ENCODE measurements at regions not wholly inside any gene's neighbourhood (a gene's known extent, or its start where the extent isn't known, plus 50 kb on each side); places are given as distances from the start of the nearest gene placed in this dataset.
"Not testable (repeated sequence)": the region's sequence is repeated elsewhere in the genome, so short reads cannot be mapped to it uniquely, and the experiment has no call there.

DNA sequence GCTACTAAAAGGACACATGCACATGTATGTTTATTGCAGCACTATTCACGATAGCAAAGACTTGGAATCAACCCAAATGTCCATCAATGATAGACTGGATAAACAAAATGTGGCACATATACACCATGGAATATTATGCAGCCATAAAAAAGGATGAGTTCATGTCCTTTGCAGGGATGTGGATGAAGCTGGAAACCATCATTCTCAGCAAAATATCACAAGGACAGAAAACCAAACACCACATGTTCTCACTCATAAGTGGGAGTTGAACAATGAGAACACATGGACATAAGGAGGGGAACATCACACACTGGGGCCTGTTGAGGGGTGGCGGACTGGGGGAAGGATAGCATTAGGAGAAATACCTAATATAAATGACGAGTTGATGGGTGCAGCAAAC lies 168.2 kb downstream of the NPR3 start:
- H3K4me3 Mint-ChIP-seq; H3K36me3 Mint-ChIP-seq (ENCODE audit: insufficient read depth); H3K4me1 Mint-ChIP-seq (ENCODE audit: low read depth); DNase-seq; H3K27me3 Mint-ChIP-seq (ENCODE audit: low read depth); ATAC-seq: not testable (repeated sequence)
- H3K9me3 Mint-ChIP-seq: peaks cover 53% of the 10 kb centered on the region

DNA sequence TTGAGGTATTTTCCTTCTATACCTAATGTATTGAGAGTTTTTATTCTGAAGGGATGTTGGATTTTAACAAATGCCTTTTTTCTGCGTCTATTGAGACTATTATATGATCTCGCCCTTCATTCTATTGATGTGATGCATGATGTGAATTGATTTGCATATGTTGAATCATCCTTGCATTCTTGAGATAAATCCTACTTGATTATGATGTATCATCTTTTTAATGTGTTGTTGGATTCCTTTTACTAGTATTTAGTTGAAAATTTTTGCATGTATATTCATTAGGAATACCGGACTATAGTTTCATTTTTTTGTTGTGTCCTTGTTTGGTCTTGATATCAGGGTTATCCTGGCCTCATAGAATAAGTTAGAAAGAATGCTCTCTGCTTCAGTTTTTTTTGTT lies 169.7 kb downstream of the NPR3 start:
- DNase-seq: no peak
- no peak for ATAC-seq
- H3K36me3 Mint-ChIP-seq (ENCODE audit: insufficient read depth): no peaks in the 10 kb centered on the region
- H3K4me3 Mint-ChIP-seq: no peak overlapping the region
- H3K9me3 Mint-ChIP-seq: peaks cover 52% of the 10 kb centered on the region
- H3K4me1 Mint-ChIP-seq (ENCODE audit: low read depth): no peaks in the 10 kb centered on the region
- no peaks in the 10 kb centered on the region for H3K27me3 Mint-ChIP-seq (ENCODE audit: low read depth)

DNA sequence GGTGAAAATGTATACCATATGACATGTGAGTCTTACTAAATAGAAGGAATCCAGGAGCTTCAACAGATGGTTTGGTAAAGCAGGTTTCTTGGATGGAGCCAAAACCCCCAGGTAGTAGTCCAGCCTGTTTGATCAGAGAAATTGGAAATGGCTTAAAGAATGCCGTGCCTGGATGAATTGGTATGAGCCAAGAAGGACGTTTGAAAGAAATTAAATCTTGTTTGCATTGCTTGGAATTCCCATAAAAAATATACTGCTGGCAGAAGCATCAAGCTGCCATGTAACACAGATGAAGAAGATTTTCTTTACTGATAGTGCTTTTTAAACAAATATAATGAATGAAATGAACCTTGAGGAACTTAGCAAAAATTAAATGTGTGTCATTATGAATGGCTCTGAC lies 176.3 kb downstream of the NPR3 start:
- no peak for DNase-seq
- no peak for ATAC-seq
- peaks cover 27% of the 10 kb centered on the region for H3K9me3 Mint-ChIP-seq
- H3K4me3 Mint-ChIP-seq: no peak overlapping the region
- no peaks in the 10 kb centered on the region for H3K27me3 Mint-ChIP-seq (ENCODE audit: low read depth)
- no peaks in the 10 kb centered on the region for H3K4me1 Mint-ChIP-seq (ENCODE audit: low read depth)
- no peaks in the 10 kb centered on the region for H3K36me3 Mint-ChIP-seq (ENCODE audit: insufficient read depth)

DNA sequence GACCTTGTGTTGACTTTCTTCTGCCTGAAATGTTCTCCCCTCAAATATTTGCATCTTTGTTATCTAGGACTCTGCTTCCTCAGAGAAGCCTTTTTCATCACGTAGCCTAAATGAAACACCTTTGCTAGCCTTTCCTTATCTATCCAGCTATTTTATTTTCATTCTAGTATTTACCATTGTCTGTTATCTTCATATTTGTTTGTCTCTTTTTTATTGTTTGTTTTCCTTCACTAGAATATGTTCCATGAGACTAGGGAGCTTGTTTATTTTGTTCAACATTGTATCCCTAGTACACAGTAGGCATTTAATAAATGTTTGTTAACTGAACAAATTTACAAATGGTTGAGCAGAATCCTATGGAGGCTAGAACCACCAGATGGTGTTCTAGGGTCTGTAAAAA lies 178.0 kb downstream of the NPR3 start:
- ATAC-seq (no peak), DNase-seq (no peak)
- Mint-ChIP-seq H3K36me3 (ENCODE audit: insufficient read depth) (no peaks in the 10 kb centered on the region), H3K4me3 (no peak overlapping the region), H3K4me1 (ENCODE audit: low read depth) (no peaks in the 10 kb centered on the region), H3K27me3 (ENCODE audit: low read depth) (no peaks in the 10 kb centered on the region), H3K9me3 (peaks cover 13% of the 10 kb centered on the region)

DNA sequence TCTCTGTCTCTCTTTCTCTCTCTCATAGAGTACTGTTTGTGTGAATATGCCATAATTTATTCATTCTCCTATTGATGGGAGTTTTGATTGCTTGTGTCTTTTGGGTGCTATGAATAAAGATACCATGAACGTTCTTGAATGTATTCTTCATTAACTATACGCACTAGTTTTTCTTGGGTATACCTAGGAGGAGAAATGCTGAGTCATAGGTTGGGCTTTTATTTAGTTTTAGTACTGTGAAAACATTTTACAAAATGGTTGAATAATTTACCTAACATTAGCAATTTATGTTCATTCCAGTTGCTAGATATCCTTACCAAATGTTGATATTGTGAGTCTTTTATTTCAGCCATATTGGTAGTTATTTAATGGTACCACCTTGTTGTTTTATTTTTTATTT lies 192.5 kb downstream of the NPR3 start:
- Mint-ChIP-seq H3K4me1 (ENCODE audit: low read depth) (no peaks in the 10 kb centered on the region), H3K4me3 (no peak overlapping the region), H3K27me3 (ENCODE audit: low read depth) (no peaks in the 10 kb centered on the region), H3K36me3 (ENCODE audit: insufficient read depth) (no peaks in the 10 kb centered on the region), H3K9me3 (peaks cover 18% of the 10 kb centered on the region)
- no peak for DNase-seq
- no peak for ATAC-seq

DNA sequence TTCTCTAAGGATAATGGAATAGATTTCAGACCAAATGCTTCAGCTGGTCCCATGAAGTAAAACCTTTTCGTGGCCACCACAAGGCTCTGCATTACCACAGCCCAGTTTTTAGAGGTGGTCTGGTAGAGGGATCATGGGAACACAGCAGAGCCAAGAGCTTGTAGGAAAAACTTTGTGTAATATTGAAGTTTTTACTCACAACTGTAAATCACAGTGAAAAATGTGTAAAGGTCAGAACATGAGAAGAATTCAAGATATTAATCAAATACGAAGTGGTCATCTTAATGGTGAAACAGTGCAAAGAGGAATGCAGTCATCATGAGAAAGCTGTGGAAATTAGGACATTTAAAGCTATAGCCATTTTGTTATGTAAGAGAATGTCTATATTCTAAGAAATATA lies 197.5 kb downstream of the NPR3 start:
- ATAC-seq (no peak), DNase-seq (no peak)
- no peaks in the 10 kb centered on the region for H3K4me1 Mint-ChIP-seq (ENCODE audit: low read depth)
- H3K4me3 Mint-ChIP-seq: no peak overlapping the region
- H3K9me3 Mint-ChIP-seq: peaks cover 30% of the 10 kb centered on the region
- H3K36me3 Mint-ChIP-seq (ENCODE audit: insufficient read depth): no peaks in the 10 kb centered on the region
- H3K27me3 Mint-ChIP-seq (ENCODE audit: low read depth): no peaks in the 10 kb centered on the region

DNA sequence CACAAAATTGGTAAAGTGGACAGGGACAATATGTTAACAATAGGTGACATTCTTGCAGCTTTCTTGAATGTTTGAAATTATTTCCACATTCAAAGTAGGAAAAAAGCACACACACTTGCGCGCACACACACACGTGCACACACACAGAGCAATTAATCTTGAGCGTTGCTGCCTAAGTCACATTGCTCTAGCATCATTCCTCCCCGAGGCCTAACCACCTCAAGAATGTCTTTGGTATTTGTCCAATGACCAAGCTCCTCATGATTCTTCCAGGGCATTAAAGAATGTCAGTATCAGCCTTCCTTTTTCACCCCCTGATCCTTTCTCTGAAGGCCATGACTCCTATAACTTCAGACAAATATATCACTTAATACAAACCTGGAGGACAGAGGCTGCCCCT lies 198.1 kb downstream of the NPR3 start:
- no peaks in the 10 kb centered on the region for H3K27me3 Mint-ChIP-seq (ENCODE audit: low read depth)
- ATAC-seq: no peak

DNA sequence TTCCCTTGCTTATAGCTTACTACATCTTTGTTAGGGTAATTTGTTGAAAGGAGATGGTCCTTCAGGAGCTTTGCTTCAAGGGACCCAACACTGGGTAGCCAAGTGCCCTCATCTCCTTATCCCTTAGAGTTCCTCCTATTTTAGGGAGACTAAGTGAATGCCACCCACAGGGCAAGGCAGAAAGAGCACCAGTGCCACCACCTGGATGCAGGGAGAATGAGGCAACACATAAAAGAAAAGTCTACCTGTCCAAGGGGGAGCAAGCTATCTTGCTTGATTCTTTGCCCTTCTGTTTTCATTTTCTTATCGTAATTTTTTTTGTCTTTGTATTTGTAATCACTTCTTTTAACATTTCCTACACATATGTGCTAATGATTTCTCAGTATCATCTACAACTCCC lies 205.5 kb downstream of the NPR3 start:
- no peaks in the 10 kb centered on the region for H3K27me3 Mint-ChIP-seq (ENCODE audit: low read depth)
- ATAC-seq (no peak), DNase-seq (no peak)
- H3K36me3 Mint-ChIP-seq (ENCODE audit: insufficient read depth): no peaks in the 10 kb centered on the region
- H3K4me1 Mint-ChIP-seq (ENCODE audit: low read depth): no peaks in the 10 kb centered on the region
- H3K9me3 Mint-ChIP-seq: peaks cover 14% of the 10 kb centered on the region
- H3K4me3 Mint-ChIP-seq: no peak overlapping the region

More for the DNA sequence above, 198.1 kb downstream of the NPR3 start:
- H3K9me3 Mint-ChIP-seq: peaks cover 31% of the 10 kb centered on the region
- DNase-seq: no peak
- H3K36me3 Mint-ChIP-seq (ENCODE audit: insufficient read depth): no peaks in the 10 kb centered on the region
- H3K4me1 Mint-ChIP-seq (ENCODE audit: low read depth): no peaks in the 10 kb centered on the region
- no peak overlapping the region for H3K4me3 Mint-ChIP-seq

DNA sequence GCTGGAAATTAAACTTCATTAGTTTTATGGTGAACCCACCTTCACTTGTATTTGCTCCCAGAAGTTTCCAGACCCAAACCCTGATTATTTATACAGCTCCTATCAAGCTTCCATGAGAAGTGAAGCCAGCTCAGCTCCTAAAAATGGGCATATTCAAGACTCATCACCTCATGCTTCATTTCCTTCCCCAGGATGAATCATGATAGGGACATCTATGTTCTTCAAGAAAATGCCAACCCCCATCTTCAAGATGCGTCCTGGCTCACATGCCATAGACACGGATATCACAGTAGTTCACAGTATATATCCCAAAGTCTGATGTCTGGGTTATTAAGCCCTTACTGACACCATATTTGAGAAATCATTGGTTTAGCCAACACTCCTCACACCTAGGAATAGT lies 217.6 kb downstream of the NPR3 start:
- H3K4me3 Mint-ChIP-seq: no peak overlapping the region
- no peaks in the 10 kb centered on the region for H3K27me3 Mint-ChIP-seq (ENCODE audit: low read depth)
- H3K9me3 Mint-ChIP-seq: peaks cover 5% of the 10 kb centered on the region
- ATAC-seq: no peak
- H3K36me3 Mint-ChIP-seq (ENCODE audit: insufficient read depth): no peaks in the 10 kb centered on the region
- no peak for DNase-seq
- no peaks in the 10 kb centered on the region for H3K4me1 Mint-ChIP-seq (ENCODE audit: low read depth)

DNA sequence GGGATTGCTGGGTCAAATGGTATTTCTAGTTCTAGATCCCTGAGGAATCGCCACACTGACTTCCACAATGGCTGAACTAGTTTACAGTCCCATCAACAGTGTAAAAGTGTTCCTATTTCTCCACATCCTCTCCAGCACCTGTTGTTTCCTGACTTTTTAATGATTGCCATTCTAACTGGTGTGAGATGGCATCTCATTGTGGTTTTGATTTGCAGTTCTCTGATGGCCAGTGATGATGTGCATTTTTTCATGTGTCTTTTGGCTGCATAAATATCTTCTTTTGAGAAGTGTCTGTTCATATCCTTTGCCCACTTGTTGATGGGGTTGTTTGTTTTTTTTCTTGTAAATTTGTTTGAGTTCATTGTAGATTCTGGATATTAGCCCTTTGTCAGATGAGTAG lies 220.3 kb downstream of the NPR3 start:
- DNase-seq; H3K27me3 Mint-ChIP-seq (ENCODE audit: low read depth); ATAC-seq; H3K36me3 Mint-ChIP-seq (ENCODE audit: insufficient read depth); H3K4me3 Mint-ChIP-seq; H3K4me1 Mint-ChIP-seq (ENCODE audit: low read depth); H3K9me3 Mint-ChIP-seq: not testable (repeated sequence)

DNA sequence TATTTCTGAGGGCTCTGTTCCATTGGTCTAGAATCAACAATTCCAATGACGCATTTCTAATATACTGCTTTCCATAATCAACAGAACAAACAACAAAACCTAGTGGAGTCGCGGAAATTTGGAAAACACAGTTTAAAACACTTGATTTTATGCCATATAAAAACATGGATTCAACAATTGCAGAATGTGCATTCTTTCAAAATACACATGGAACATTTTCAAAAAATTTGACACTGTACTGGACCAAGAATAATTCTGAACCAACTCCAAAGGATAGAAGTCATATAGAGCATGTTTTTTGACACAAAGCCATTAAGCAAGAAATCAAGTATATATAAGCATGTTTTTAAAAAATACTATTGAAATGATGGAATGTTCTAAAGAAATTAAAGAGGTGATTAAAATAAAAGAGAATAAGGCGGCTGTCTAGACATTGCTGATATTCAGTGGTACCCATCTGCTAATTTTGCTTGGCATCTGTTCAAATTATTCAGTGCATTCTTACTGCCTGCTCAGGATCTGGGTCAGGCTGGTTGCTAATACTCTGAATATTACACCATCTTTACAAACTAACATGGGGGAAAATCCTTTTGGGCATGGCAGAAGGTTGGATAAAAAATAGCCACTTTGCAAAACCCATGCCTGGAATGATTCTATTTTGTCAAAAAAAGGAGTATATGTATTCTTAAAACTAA lies 221.3 kb downstream of the NPR3 start:
- no peaks in the 10 kb centered on the region for H3K27me3 Mint-ChIP-seq (ENCODE audit: low read depth)
- H3K4me1 Mint-ChIP-seq (ENCODE audit: low read depth): no peaks in the 10 kb centered on the region
- peaks cover 5% of the 10 kb centered on the region for H3K9me3 Mint-ChIP-seq
- no peak overlapping the region for H3K4me3 Mint-ChIP-seq
- no peak for ATAC-seq
- no peak for DNase-seq
- H3K36me3 Mint-ChIP-seq (ENCODE audit: insufficient read depth): no peaks in the 10 kb centered on the region

DNA sequence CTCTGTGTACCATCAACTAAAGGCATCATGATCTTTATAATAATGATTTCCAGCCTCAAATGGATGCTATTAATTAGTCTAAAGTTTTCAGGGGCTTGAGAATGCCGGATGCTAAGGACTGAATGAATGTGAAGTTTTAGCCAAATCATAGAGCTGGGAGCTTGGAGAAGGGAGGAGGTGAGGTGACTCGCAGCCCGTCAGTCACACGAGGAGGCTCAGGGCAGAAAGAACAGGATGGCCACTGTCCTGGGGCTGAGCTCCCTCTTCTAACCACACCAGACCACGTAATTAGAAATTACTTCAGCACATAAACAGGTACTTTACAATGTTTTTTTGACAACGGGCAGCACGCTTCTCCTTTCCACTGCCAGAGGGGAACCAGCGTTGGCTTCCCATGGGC lies 222.6 kb downstream of the NPR3 start:
- peaks cover 5% of the 10 kb centered on the region for H3K9me3 Mint-ChIP-seq
- ATAC-seq (no peak), DNase-seq (no peak)
- no peak overlapping the region for H3K4me3 Mint-ChIP-seq
- no peaks in the 10 kb centered on the region for H3K27me3 Mint-ChIP-seq (ENCODE audit: low read depth)
- no peaks in the 10 kb centered on the region for H3K4me1 Mint-ChIP-seq (ENCODE audit: low read depth)
- no peaks in the 10 kb centered on the region for H3K36me3 Mint-ChIP-seq (ENCODE audit: insufficient read depth)

DNA sequence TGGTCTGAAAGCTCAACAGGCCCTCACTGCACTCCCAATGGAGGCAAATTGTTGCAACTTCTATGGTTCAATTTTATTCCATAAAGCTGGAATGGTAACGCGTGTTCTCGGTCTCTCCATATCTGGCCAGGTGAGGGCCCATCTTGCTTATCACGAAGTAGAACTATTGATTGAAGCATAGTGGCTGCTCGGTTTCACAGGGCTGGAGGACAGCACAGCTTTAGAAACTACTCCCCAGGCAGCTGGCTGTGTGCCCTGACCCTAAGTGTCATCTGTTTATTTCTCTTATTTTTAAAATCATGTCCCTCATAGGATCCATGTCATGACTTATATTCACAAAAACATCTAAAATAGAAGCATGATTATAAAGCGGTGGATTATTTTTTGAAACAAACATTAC lies 223.4 kb downstream of the NPR3 start:
- ATAC-seq (no peak), DNase-seq (no peak)
- H3K4me3 Mint-ChIP-seq: no peak overlapping the region
- no peaks in the 10 kb centered on the region for H3K4me1 Mint-ChIP-seq (ENCODE audit: low read depth)
- H3K27me3 Mint-ChIP-seq (ENCODE audit: low read depth): no peaks in the 10 kb centered on the region
- H3K36me3 Mint-ChIP-seq (ENCODE audit: insufficient read depth): no peaks in the 10 kb centered on the region
- H3K9me3 Mint-ChIP-seq: peaks cover 2% of the 10 kb centered on the region

DNA sequence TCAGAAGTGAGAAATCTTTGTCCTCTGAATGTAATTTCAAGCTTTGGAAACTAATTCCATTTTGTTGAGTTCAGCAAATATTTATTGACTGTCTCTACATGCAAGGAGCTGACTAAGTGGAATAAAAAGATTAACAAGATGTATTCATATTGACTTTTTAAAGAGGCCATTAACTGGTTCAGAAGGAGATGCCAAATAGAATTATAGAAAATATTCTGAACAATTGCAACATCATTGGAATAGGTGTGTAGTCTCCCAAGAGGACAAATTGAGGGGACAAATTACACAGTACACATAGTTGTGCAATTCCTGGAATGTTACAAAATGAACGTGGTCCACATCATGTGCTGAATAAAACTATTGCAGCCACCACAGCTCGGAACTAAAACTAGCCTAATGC lies 224.2 kb downstream of the NPR3 start:
- H3K4me3 Mint-ChIP-seq: no peak overlapping the region
- H3K27me3 Mint-ChIP-seq (ENCODE audit: low read depth): no peaks in the 10 kb centered on the region
- H3K9me3 Mint-ChIP-seq: no peaks in the 10 kb centered on the region
- H3K4me1 Mint-ChIP-seq (ENCODE audit: low read depth): no peaks in the 10 kb centered on the region
- H3K36me3 Mint-ChIP-seq (ENCODE audit: insufficient read depth): no peaks in the 10 kb centered on the region
- no peak for ATAC-seq
- no peak for DNase-seq

DNA sequence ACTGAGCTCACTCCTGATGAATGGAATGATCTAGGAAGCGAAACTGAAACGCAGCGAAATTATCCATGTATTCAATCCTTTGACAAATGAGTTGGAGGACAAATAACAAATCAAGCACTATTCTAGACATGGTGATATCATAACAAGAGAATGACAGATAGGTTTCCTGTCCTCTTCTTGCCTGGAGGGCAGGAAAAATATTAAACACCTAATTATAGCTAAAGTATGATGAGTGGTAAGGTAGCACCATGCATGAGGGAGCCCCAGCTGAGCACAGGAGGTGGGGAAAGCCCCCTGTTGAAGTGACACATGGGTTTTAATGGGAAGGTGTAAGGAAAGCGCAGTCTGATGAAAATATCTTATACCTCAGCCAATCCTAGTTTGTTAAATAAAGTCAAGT lies 225.2 kb downstream of the NPR3 start:
- no peak overlapping the region for H3K4me3 Mint-ChIP-seq
- H3K27me3 Mint-ChIP-seq (ENCODE audit: low read depth): no peaks in the 10 kb centered on the region
- ATAC-seq (no peak), DNase-seq (no peak)
- no peaks in the 10 kb centered on the region for H3K9me3 Mint-ChIP-seq
- H3K36me3 Mint-ChIP-seq (ENCODE audit: insufficient read depth): no peaks in the 10 kb centered on the region
- no peaks in the 10 kb centered on the region for H3K4me1 Mint-ChIP-seq (ENCODE audit: low read depth)

All from activated T-cell treated with anti-CD3 and anti-CD28 coated beads, Interleukin-2, amount 50 U/mL, for 4 hours (primary cell).